H1 (cell line): ENCODE measurements at regions not wholly inside any gene's neighbourhood (a gene's known extent, or its start where the extent isn't known, plus 50 kb on each side); places are given as distances from the start of the nearest gene placed in this dataset.

Source experiments
- CTCF ChIA-PET: fragments of 300-600 bp; sonication (Branson Sonifier 250); formaldehyde crosslinking; loops from one replicate; lab custom pipeline; 2021; ENCODE audit not compliant: partially characterized antibody; lab: Charles Lee
- POLR2A ChIA-PET: fragments of 300-600 bp; sonication (Branson Sonifier 250); formaldehyde crosslinking; loops from one replicate; lab custom pipeline; 2021; ENCODE audit warnings: inconsistent platforms; ENCODE audit not compliant: partially characterized antibody; lab: Charles Lee
- DNase-seq, 2 experiments: peaks; one replicate each; pipeline versions ENCODE4 v3.0.0 to v3.0.0-alpha.2; 2010 to 2022; ENCODE audit warnings: low spot score in 2 of 2, low read depth in 1 of 2, mixed read lengths in 1 of 2
- FAIRE-seq: peaks from 2 replicates; lab custom pipeline; 2011; peaks lifted over from hg19 to GRCh38; lab: Jason Lieb, UNC
- H2AFZ ChIP-seq: 2 replicates; pipeline ENCODE4 v1.8.1; 2012; ENCODE audit warnings: low read length, inconsistent platforms
- H2AK5ac ChIP-seq: 2 replicates; pipeline ENCODE4 v1.6.1; 2013; ENCODE audit warnings: low read depth, low read length
- H2BK120ac ChIP-seq: replicated peaks from 2 replicates; pipeline ENCODE3; 2013; ENCODE audit warnings: low read depth, low read length, inconsistent platforms
- H2BK12ac ChIP-seq: 2 replicates; pipeline ENCODE4 v1.6.1; 2013; ENCODE audit warnings: low read depth, low read length
- H2BK15ac ChIP-seq: 2 replicates; pipeline ENCODE4 v1.6.1; 2013; ENCODE audit warnings: low read length
- H2BK20ac ChIP-seq: 2 replicates; pipeline ENCODE4 v1.6.1; 2013; ENCODE audit warnings: low read length
- H2BK5ac ChIP-seq: 2 replicates; pipeline ENCODE4 v1.6.1; 2013; ENCODE audit warnings: low read depth, low read length
- H3K14ac ChIP-seq: 2 replicates; pipeline ENCODE4 v1.6.1; 2013; ENCODE audit warnings: inconsistent platforms; ENCODE audit not compliant: insufficient read length
- H3K18ac ChIP-seq: 2 replicates; pipeline ENCODE4 v1.6.1; 2013; ENCODE audit warnings: low read length; ENCODE audit errors: extremely low read depth
- H3K23ac ChIP-seq: 2 replicates; pipeline ENCODE4 v1.6.1; 2013; ENCODE audit warnings: inconsistent platforms; ENCODE audit not compliant: insufficient read length
- H3K23me2 ChIP-seq: 2 replicates; pipeline ENCODE4 v1.6.1; 2013; ENCODE audit warnings: low read depth, low read length
- H3K27ac ChIP-seq: 2 replicates; pipeline ENCODE4 v1.6.1; 2011; ENCODE audit warnings: low read depth, low read length, inconsistent platforms
- H3K27me3 ChIP-seq, 4 experiments: replicated peaks in 1 of 4; 1 replicate in 1 of 4; 2 replicates in 3 of 4; pipeline versions ENCODE4 v1.6.1 to v1.8.1; 2011 to 2013; ENCODE audit warnings: low read length in 3 of 4, mild to moderate bottlenecking in 3 of 4, inconsistent platforms in 2 of 4, mixed read lengths in 2 of 4, moderate library complexity in 1 of 4; ENCODE audit not compliant: control insufficient read depth in 3 of 4, insufficient read depth in 3 of 4; ENCODE audit errors: extremely low read depth in 1 of 4
- H3K36me3 ChIP-seq, 4 experiments: 2 replicates each; pipeline versions ENCODE4 v1.6.1 to v1.8.1; 2011 to 2013; ENCODE audit warnings: mild to moderate bottlenecking in 4 of 4, low read length in 3 of 4, moderate library complexity in 2 of 4, control low read depth in 1 of 4, inconsistent platforms in 1 of 4; ENCODE audit not compliant: insufficient read depth in 4 of 4, control insufficient read depth in 2 of 4
- H3K4ac ChIP-seq: replicated peaks from 2 replicates; pipeline ENCODE3; 2013; ENCODE audit warnings: low read length, low read depth, mixed read lengths, inconsistent platforms; ENCODE audit not compliant: insufficient read length
- H3K4me1 ChIP-seq, 4 experiments: replicated peaks in 1 of 4; 1 replicate in 1 of 4; 2 replicates in 3 of 4; pipeline versions ENCODE4 v1.6.1 to v1.8.1; 2011 to 2013; ENCODE audit warnings: low read length in 3 of 4, inconsistent platforms in 2 of 4, mixed read lengths in 1 of 4; ENCODE audit not compliant: insufficient read depth in 4 of 4, control insufficient read depth in 3 of 4
- H3K4me2 ChIP-seq, 2 experiments: 2 replicates each; pipeline versions ENCODE4 v1.6.1 to v1.8.1; 2011 to 2013; ENCODE audit warnings: low read depth in 2 of 2, low read length in 2 of 2, control low read depth in 1 of 2, inconsistent platforms in 1 of 2, mild to moderate bottlenecking in 1 of 2; ENCODE audit not compliant: insufficient read depth in 1 of 2
- H3K4me3 ChIP-seq, 4 experiments: fragments of 200-600, 300-600 bp in 1 of 4; sonication (generic), shearing (Covaris generic), sonication (Bioruptor Twin) in 1 of 4; 2 replicates each; pipeline versions ENCODE4 v1.5.1 to v1.8.1; 2011 to 2016; ENCODE audit warnings: low read length in 4 of 4, low read depth in 3 of 4, control low read depth in 2 of 4, inconsistent platforms in 2 of 4, mild to moderate bottlenecking in 2 of 4, mixed read lengths in 1 of 4, moderate library complexity in 1 of 4; ENCODE audit not compliant: insufficient read depth in 2 of 4; ENCODE audit errors: extremely low read depth in 1 of 4
- H3K56ac ChIP-seq: replicated peaks from 2 replicates; pipeline ENCODE3; 2013; ENCODE audit warnings: low read depth, mild to moderate bottlenecking, mixed read lengths, low read length, inconsistent platforms; ENCODE audit not compliant: insufficient read length
- H3K79me1 ChIP-seq: 2 replicates; pipeline ENCODE4 v1.6.1; 2013; ENCODE audit warnings: low read depth, low read length, control low read depth
- H3K79me2 ChIP-seq, 2 experiments: 2 replicates each; pipeline versions ENCODE4 v1.6.1 to v1.8.1; 2012 to 2013; ENCODE audit warnings: low read length in 2 of 2, mild to moderate bottlenecking in 2 of 2, inconsistent platforms in 1 of 2; ENCODE audit not compliant: insufficient read depth in 2 of 2, control insufficient read depth in 1 of 2
- H3K9ac ChIP-seq, 4 experiments: replicated peaks in 1 of 4; 1 replicate in 1 of 4; 2 replicates in 3 of 4; pipeline versions ENCODE4 v1.6.1 to v1.8.1; 2011 to 2013; ENCODE audit warnings: low read depth in 3 of 4, low read length in 3 of 4, control low read depth in 2 of 4, mild to moderate bottlenecking in 2 of 4, moderate library complexity in 2 of 4, inconsistent platforms in 1 of 4; ENCODE audit errors: extremely low read depth in 1 of 4
- H3K9me3 ChIP-seq, 2 experiments: 2 replicates each; pipeline versions ENCODE4 v1.6.1 to v1.8.1; 2012 to 2013; ENCODE audit warnings: mild to moderate bottlenecking in 2 of 2, moderate library complexity in 2 of 2, control low read depth in 1 of 2, inconsistent platforms in 1 of 2, low read depth in 1 of 2, low read length in 1 of 2, mixed read lengths in 1 of 2; ENCODE audit not compliant: insufficient read depth in 2 of 2
- H4K20me1 ChIP-seq, 2 experiments: replicated peaks in 1 of 2; 2 replicates each; pipeline versions ENCODE3 to v1.8.1; 2011 to 2013; ENCODE audit warnings: inconsistent platforms in 2 of 2, low read length in 2 of 2, mild to moderate bottlenecking in 1 of 2; ENCODE audit not compliant: insufficient read depth in 2 of 2, control insufficient read depth in 1 of 2
- H4K5ac ChIP-seq: 2 replicates; pipeline ENCODE4 v1.6.1; 2013; ENCODE audit warnings: low read length, low read depth, mixed read lengths, inconsistent platforms; ENCODE audit not compliant: insufficient read length
- H4K8ac ChIP-seq: 2 replicates; pipeline ENCODE4 v1.8.0; 2013; ENCODE audit warnings: mild to moderate bottlenecking, moderate library complexity, low read length, inconsistent platforms; ENCODE audit not compliant: insufficient read depth; ENCODE audit errors: extremely low read depth
- H4K91ac ChIP-seq: replicated peaks from 2 replicates; pipeline ENCODE3; 2013; ENCODE audit warnings: low read length, mixed read lengths, inconsistent platforms; ENCODE audit not compliant: insufficient read length
- BACH1 ChIP-seq: IDR thresholded peaks from 2 replicates; pipeline ENCODE4 v1.6.1; 2012; ENCODE audit warnings: low read length, improper control_type of control experiment
- CHD1 ChIP-seq: IDR thresholded peaks from 2 replicates; pipeline ENCODE4 v1.6.1; 2012; ENCODE audit warnings: low read depth, low read length, improper control_type of control experiment
- CREB1 ChIP-seq: IDR thresholded peaks from 2 replicates; pipeline ENCODE4 v1.6.1; 2012; ENCODE audit warnings: inconsistent platforms
- CTCF ChIP-seq, 3 experiments: IDR thresholded peaks; 1 replicate in 2 of 3; 2 replicates in 1 of 3; pipeline versions ENCODE4 v1.5.1 to v1.6.1; 2011; ENCODE audit warnings: low read length in 3 of 3, mild to moderate bottlenecking in 3 of 3, inconsistent platforms in 2 of 3, low read depth in 1 of 3, moderate library complexity in 1 of 3; ENCODE audit not compliant: insufficient read depth in 1 of 3; ENCODE audit errors: control extremely low read depth in 1 of 3
- EZH2 ChIP-seq: fragments of 200-600 bp; sonication (generic); IDR thresholded peaks from 2 replicates; pipeline ENCODE4 v1.7.1; 2012; ENCODE audit warnings: low read depth, mild to moderate bottlenecking, moderate library complexity, low read length, inconsistent platforms; ENCODE audit not compliant: severe bottlenecking
- FOSL1 ChIP-seq: IDR thresholded peaks from 2 replicates; pipeline ENCODE4 v1.6.1; 2011; ENCODE audit warnings: mild to moderate bottlenecking, low read depth, low read length, moderate library complexity; ENCODE audit not compliant: insufficient read depth
- NANOG ChIP-seq: IDR thresholded peaks from 2 replicates; pipeline ENCODE4 v1.6.1; 2011; ENCODE audit warnings: low read length, low read depth, mild to moderate bottlenecking, inconsistent platforms; ENCODE audit not compliant: insufficient read depth, poor library complexity, severe bottlenecking
- RBBP5 ChIP-seq: IDR thresholded peaks from 2 replicates; pipeline ENCODE4 v1.7.1; 2012; ENCODE audit warnings: low read depth, mild to moderate bottlenecking, inconsistent platforms, low read length, moderate library complexity, borderline replicate concordance
- TBP ChIP-seq: IDR thresholded peaks from 2 replicates; pipeline ENCODE4 v1.6.1; 2011; ENCODE audit warnings: low read depth, low read length, improper control_type of control experiment
- TEAD4 ChIP-seq: IDR thresholded peaks from 2 replicates; pipeline ENCODE4 v1.6.1; 2012; ENCODE audit warnings: low read depth, low read length, inconsistent platforms, mixed read lengths
- YY1 ChIP-seq: IDR thresholded peaks from 2 replicates; pipeline ENCODE4 v1.6.1; 2011; ENCODE audit warnings: low read depth, mild to moderate bottlenecking, low read length
- WGBS, 2 experiments: shearing (Covaris generic) in 1 of 2; methylation state at CpG; one replicate each; pipeline versions ENCODE4 v1.1.6 to v1.1.7; 2013 to 2015; ENCODE audit warnings: low lambda C conversion rate in 2 of 2, mixed read lengths in 2 of 2, inconsistent platforms in 1 of 2, low coverage in 1 of 2, missing lambda C conversion rate in 1 of 2; ENCODE audit not compliant: insufficient replicate concordance in 2 of 2, insufficient coverage in 1 of 2, insufficient read length in 1 of 2; ENCODE audit errors: extremely low coverage in 1 of 2, missing lambda C conversion rate in 1 of 2; 5-methylcytosine and 5-hydroxymethylcytosine counted together
- TF ChIP-seq, protein P1 (sequence below): IDR thresholded peaks from 2 replicates; pipeline ENCODE4 v1.6.1; 2011; ENCODE audit warnings: low read depth, mild to moderate bottlenecking, low read length; ENCODE audit not compliant: insufficient read depth

DNA sequence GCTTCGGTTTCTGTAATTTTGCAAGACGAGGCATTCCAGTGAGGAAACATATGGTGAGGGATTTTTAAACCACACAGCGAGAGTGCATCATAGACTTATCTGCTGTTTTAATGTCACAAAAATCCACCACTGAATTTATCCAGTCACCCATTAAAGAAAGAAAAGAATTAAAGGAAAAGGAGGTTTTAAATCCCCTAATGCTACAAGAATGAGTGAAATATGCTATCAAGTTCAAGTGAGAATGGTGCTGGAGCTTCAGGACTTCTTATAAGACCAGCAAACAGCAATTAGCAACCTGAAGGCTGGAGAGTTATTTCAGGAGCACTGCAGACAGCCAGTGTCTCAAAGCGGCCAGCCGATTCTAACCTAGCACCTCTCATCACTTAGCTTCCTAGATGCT lies 439.1 kb upstream of the MGMT start:
- no peak for DNase-seq
- no peak overlapping the region for H2BK120ac ChIP-seq
- H2BK15ac ChIP-seq: no peak overlapping the region
- H2BK5ac ChIP-seq: no peak overlapping the region
- FAIRE-seq: no peak
- no peaks in the 10 kb centered on the region for H3K79me1 ChIP-seq
- H3K36me3 ChIP-seq: no peaks in the 10 kb centered on the region
- H3K4me1 ChIP-seq: peaks cover 0 to 10% (median 7%) of the 10 kb centered on the region in 4 experiments; a peak in 5 of 7 replicates
- H4K5ac ChIP-seq: no peak overlapping the region
- H2BK20ac ChIP-seq: no peak overlapping the region
- ChIA-PET CTCF (interaction anchor here (1.6 kb wide), 1 partner anchor 305 kb away, joined by 4 read pairs; no protein-coding TSS in a partner anchor), POLR2A (no interaction called here)
- H4K91ac ChIP-seq: no peak overlapping the region
- H3K14ac ChIP-seq: no peak overlapping the region
- H3K27me3 ChIP-seq: no peaks in the 10 kb centered on the region; a peak in 1 of 7 replicates
- no peak overlapping the region for H2BK12ac ChIP-seq
- no peak overlapping the region for H3K56ac ChIP-seq
- no peak overlapping the region for H3K4me3 ChIP-seq
- H3K4ac ChIP-seq: no peak overlapping the region
- 95% methylated on average over 5 of the region's 5 CpGs; no CpG with 5 or more reads in 1 of the 2 experiments for WGBS, 2 experiments
- no peak overlapping the region for H4K8ac ChIP-seq
- no peak overlapping the region for H2AFZ ChIP-seq
- H3K23ac ChIP-seq: no peak overlapping the region
- no peak overlapping the region for H3K4me2 ChIP-seq
- H3K79me2 ChIP-seq: no peaks in the 10 kb centered on the region
- H3K23me2 ChIP-seq: no peaks in the 10 kb centered on the region
- H4K20me1 ChIP-seq: no peaks in the 10 kb centered on the region
- H3K18ac ChIP-seq: no peak overlapping the region
- H2AK5ac ChIP-seq: no peak overlapping the region
- H3K9me3 ChIP-seq: no peaks in the 10 kb centered on the region
- no peak overlapping the region for H3K9ac ChIP-seq
- H3K27ac ChIP-seq: no peak overlapping the region
- TF ChIP-seq BACH1 (no peak), TBP (no peak), TEAD4 (no peak), RBBP5 (no peak), FOSL1 (no peak), CHD1 (no peak), EZH2 (no peak), YY1 (no peak), CREB1 (no peak), NANOG (no peak), CTCF (IDR thresholded peaks at IDR 0.05; ENCODE audit: control extremely low read depth in 1 of 3, insufficient read depth in 1 of 3, low read depth in 1 of 3, low read length in 3 of 3) (no peak)
- TF ChIP-seq, protein P1, sequence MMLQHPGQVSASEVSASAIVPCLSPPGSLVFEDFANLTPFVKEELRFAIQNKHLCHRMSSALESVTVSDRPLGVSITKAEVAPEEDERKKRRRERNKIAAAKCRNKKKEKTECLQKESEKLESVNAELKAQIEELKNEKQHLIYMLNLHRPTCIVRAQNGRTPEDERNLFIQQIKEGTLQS: no peak
